Liver (tissue), 3 donors: ENCODE measurements at regions not wholly inside any gene's neighbourhood (a gene's known extent, or its start where the extent isn't known, plus 50 kb on each side); places are given as distances from the start of the nearest gene placed in this dataset.

Source experiments
- EGR1 ChIP-seq, 2 donors: IDR thresholded peaks; 2 replicates each; pipeline ENCODE4 v1.6.1; 2016 to 2018; ENCODE audit warnings: antibody characterized with exemption in 2 of 2, low read depth in 2 of 2
- FOXA1 ChIP-seq: IDR thresholded peaks from 2 replicates; pipeline ENCODE4 v1.6.1; 2016; ENCODE audit warnings: antibody characterized with exemption
- GABPA ChIP-seq, 2 donors: IDR thresholded peaks in 1 of 2; conservative IDR thresholded peaks in 1 of 2; 2 replicates each; pipeline ENCODE4 v1.6.1; 2016; ENCODE audit warnings: antibody characterized with exemption in 2 of 2, mild to moderate bottlenecking in 1 of 2, moderate library complexity in 1 of 2
- HNF4A ChIP-seq, 2 donors: conservative IDR thresholded peaks; 2 replicates each; pipeline ENCODE4 v1.6.1; 2016; ENCODE audit warnings: antibody characterized with exemption in 2 of 2, mild to moderate bottlenecking in 2 of 2
- HNF4G ChIP-seq: IDR thresholded peaks from 2 replicates; pipeline ENCODE4 v1.6.1; 2016; ENCODE audit warnings: antibody characterized with exemption
- RAD21 ChIP-seq, 2 donors: IDR thresholded peaks; 2 replicates each; pipeline ENCODE4 v1.6.1; 2016; ENCODE audit warnings: antibody characterized with exemption in 2 of 2, mild to moderate bottlenecking in 2 of 2
- SP1 ChIP-seq: IDR thresholded peaks from 2 replicates; pipeline ENCODE4 v1.6.1; 2018; ENCODE audit warnings: antibody characterized with exemption, mild to moderate bottlenecking
- TAF1 ChIP-seq: conservative IDR thresholded peaks from 2 replicates; pipeline ENCODE4 v1.6.1; 2016; ENCODE audit warnings: antibody characterized with exemption, mild to moderate bottlenecking
- YY1 ChIP-seq: IDR thresholded peaks from 2 replicates; pipeline ENCODE4 v1.6.1; 2016; ENCODE audit warnings: antibody characterized with exemption, mild to moderate bottlenecking
- TF ChIP-seq, protein P1 (sequence below): fragments of 150-350 bp; IDR thresholded peaks from 2 replicates; pipeline ENCODE4 v1.5.1; 2017; ENCODE audit warnings: improper control_type of control experiment, low read depth, low read length; ENCODE audit not compliant: missing input control
- TF ChIP-seq, protein P2 (sequence below): IDR thresholded peaks from 2 replicates; pipeline ENCODE4 v1.6.1; 2016; ENCODE audit warnings: antibody characterized with exemption
- TF ChIP-seq, protein P3 (sequence below): IDR thresholded peaks from 2 replicates; pipeline ENCODE4 v1.6.1; 2016; ENCODE audit warnings: antibody characterized with exemption, mild to moderate bottlenecking
- TF ChIP-seq, protein P4 (sequence below): IDR thresholded peaks from 2 replicates; pipeline ENCODE4 v1.6.1; 2016; ENCODE audit warnings: antibody characterized with exemption
- TF ChIP-seq, protein P5 (sequence below): IDR thresholded peaks from 2 replicates; pipeline ENCODE4 v1.6.1; 2016; ENCODE audit warnings: antibody characterized with exemption
- donor health status: healthy.
- donor health status: healthy.

DNA sequence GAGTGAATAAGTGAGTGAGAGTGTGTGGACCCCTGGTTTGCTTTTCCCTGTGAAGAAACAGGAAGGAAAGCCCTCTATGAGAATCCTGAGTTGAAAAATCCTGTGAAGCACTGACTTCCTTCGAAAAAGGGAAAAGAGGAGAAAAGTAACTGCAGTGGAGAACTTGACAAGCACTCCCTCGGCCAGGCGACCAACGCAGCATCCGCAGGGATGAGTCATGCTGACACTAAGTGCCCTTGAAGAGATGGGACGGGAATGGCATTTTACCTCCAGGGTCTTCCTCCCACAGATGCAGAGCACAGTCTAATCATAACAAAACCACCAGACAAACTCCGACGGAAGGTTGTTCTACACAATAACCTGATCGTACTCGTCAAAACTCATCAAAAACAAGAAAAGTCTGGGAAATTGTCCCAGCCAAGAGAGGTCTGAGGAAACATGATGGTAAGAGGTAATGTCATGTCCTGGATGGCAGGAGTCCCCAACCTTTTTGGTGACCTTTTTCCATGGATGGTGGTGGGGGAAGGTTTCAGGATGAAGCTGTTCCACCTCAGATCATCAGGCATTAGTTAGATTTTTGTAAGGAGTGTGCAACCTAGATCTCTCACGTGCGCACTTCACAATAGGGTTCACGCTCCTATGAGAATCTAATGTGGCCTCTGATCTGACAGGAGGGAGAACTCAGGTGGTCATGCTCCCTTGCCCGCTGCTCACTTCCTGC, 132.2 kb upstream of the B3GAT1 start:
- TF ChIP-seq, protein P1, sequence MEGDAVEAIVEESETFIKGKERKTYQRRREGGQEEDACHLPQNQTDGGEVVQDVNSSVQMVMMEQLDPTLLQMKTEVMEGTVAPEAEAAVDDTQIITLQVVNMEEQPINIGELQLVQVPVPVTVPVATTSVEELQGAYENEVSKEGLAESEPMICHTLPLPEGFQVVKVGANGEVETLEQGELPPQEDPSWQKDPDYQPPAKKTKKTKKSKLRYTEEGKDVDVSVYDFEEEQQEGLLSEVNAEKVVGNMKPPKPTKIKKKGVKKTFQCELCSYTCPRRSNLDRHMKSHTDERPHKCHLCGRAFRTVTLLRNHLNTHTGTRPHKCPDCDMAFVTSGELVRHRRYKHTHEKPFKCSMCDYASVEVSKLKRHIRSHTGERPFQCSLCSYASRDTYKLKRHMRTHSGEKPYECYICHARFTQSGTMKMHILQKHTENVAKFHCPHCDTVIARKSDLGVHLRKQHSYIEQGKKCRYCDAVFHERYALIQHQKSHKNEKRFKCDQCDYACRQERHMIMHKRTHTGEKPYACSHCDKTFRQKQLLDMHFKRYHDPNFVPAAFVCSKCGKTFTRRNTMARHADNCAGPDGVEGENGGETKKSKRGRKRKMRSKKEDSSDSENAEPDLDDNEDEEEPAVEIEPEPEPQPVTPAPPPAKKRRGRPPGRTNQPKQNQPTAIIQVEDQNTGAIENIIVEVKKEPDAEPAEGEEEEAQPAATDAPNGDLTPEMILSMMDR: no peak
- TF ChIP-seq, protein P2, sequence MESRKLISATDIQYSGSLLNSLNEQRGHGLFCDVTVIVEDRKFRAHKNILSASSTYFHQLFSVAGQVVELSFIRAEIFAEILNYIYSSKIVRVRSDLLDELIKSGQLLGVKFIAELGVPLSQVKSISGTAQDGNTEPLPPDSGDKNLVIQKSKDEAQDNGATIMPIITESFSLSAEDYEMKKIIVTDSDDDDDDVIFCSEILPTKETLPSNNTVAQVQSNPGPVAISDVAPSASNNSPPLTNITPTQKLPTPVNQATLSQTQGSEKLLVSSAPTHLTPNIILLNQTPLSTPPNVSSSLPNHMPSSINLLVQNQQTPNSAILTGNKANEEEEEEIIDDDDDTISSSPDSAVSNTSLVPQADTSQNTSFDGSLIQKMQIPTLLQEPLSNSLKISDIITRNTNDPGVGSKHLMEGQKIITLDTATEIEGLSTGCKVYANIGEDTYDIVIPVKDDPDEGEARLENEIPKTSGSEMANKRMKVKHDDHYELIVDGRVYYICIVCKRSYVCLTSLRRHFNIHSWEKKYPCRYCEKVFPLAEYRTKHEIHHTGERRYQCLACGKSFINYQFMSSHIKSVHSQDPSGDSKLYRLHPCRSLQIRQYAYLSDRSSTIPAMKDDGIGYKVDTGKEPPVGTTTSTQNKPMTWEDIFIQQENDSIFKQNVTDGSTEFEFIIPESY: no peak
- no peak for TF ChIP-seq HNF4G
- no peak for TF ChIP-seq TAF1
- TF ChIP-seq SP1: no peak
- TF ChIP-seq EGR1 (IDR thresholded peaks at IDR 0.05; ENCODE audit: low read depth in 2 of 2): no peak
- no peak for TF ChIP-seq HNF4A (conservative IDR thresholded peaks at IDR 0.05)
- no peak for TF ChIP-seq GABPA (IDR thresholded peaks at IDR 0.05 in 1 of 2, conservative IDR thresholded peaks at IDR 0.05 in 1 of 2)
- no peak for TF ChIP-seq YY1
- TF ChIP-seq, protein P3, sequence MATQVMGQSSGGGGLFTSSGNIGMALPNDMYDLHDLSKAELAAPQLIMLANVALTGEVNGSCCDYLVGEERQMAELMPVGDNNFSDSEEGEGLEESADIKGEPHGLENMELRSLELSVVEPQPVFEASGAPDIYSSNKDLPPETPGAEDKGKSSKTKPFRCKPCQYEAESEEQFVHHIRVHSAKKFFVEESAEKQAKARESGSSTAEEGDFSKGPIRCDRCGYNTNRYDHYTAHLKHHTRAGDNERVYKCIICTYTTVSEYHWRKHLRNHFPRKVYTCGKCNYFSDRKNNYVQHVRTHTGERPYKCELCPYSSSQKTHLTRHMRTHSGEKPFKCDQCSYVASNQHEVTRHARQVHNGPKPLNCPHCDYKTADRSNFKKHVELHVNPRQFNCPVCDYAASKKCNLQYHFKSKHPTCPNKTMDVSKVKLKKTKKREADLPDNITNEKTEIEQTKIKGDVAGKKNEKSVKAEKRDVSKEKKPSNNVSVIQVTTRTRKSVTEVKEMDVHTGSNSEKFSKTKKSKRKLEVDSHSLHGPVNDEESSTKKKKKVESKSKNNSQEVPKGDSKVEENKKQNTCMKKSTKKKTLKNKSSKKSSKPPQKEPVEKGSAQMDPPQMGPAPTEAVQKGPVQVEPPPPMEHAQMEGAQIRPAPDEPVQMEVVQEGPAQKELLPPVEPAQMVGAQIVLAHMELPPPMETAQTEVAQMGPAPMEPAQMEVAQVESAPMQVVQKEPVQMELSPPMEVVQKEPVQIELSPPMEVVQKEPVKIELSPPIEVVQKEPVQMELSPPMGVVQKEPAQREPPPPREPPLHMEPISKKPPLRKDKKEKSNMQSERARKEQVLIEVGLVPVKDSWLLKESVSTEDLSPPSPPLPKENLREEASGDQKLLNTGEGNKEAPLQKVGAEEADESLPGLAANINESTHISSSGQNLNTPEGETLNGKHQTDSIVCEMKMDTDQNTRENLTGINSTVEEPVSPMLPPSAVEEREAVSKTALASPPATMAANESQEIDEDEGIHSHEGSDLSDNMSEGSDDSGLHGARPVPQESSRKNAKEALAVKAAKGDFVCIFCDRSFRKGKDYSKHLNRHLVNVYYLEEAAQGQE: no peak
- TF ChIP-seq, protein P4, sequence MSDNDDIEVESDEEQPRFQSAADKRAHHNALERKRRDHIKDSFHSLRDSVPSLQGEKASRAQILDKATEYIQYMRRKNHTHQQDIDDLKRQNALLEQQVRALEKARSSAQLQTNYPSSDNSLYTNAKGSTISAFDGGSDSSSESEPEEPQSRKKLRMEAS: no peak
- TF ChIP-seq, protein P5, sequence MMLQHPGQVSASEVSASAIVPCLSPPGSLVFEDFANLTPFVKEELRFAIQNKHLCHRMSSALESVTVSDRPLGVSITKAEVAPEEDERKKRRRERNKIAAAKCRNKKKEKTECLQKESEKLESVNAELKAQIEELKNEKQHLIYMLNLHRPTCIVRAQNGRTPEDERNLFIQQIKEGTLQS: no peak
- TF ChIP-seq RAD21 (IDR thresholded peaks at IDR 0.05): no peak
- TF ChIP-seq FOXA1: no peak
